ENCODE measurements at regions not wholly inside any gene's neighbourhood (a gene's known extent, or its start where the extent isn't known, plus 50 kb on each side); places are given as distances from the start of the nearest gene placed in this dataset.

DNA sequence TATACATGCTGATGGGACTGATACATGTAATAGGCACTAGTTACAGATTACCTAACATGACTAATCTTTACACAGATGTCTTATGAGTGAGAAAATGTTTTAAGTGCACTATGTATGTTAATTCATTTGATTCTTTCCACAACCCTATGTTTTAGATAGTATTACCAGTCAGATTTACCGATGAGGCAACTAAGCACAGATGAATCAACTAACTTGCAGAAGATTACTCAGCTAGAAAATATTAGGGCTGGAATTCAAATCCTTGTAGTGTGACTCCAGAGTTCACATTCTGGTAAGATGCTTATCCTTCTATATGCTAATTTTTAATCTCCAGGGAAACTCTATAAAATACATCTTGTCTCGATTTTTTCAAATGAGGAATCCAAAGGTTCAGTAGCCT lies 964.9 kb downstream of the REEP3 start:
- no peak overlapping the region for H3K27ac Mint-ChIP-seq
- DNase-seq (no peak), ATAC-seq (no peak)
- H3K27me3 Mint-ChIP-seq (ENCODE audit: low read depth in 2 of 2) = no peaks in the 10 kb centered on the region
- Histone ChIP-seq H3K27me3 (ENCODE audit: control insufficient read depth, insufficient read depth, low read length) (no peaks in the 10 kb centered on the region), H3K27ac (ENCODE audit: low read length) (no peak overlapping the region), H3K4me1 (ENCODE audit: control insufficient read depth, insufficient read depth, low read length) (no peaks in the 10 kb centered on the region), H3K9me3 (ENCODE audit: control insufficient read depth, insufficient read depth, low read length) (no peaks in the 10 kb centered on the region), H3K4me3 (ENCODE audit: low read length) (no peak overlapping the region), H3K36me3 (ENCODE audit: control insufficient read depth, insufficient read depth, low read length) (no peaks in the 10 kb centered on the region)
- WGBS (ENCODE audit: insufficient coverage) = 53% methylated on average over 2 of the region's 2 CpGs
- TF ChIP-seq, protein P1, sequence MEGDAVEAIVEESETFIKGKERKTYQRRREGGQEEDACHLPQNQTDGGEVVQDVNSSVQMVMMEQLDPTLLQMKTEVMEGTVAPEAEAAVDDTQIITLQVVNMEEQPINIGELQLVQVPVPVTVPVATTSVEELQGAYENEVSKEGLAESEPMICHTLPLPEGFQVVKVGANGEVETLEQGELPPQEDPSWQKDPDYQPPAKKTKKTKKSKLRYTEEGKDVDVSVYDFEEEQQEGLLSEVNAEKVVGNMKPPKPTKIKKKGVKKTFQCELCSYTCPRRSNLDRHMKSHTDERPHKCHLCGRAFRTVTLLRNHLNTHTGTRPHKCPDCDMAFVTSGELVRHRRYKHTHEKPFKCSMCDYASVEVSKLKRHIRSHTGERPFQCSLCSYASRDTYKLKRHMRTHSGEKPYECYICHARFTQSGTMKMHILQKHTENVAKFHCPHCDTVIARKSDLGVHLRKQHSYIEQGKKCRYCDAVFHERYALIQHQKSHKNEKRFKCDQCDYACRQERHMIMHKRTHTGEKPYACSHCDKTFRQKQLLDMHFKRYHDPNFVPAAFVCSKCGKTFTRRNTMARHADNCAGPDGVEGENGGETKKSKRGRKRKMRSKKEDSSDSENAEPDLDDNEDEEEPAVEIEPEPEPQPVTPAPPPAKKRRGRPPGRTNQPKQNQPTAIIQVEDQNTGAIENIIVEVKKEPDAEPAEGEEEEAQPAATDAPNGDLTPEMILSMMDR (IDR thresholded peaks at IDR 0.05) = no peak
- peaks cover 4 to 8% of the 10 kb centered on the region in 2 donors for H3K9me3 Mint-ChIP-seq
- no peaks in the 10 kb centered on the region for H3K4me1 Mint-ChIP-seq
- peaks cover 7% of the 10 kb centered on the region for H3K36me3 Mint-ChIP-seq
- no peak overlapping the region for H3K4me3 Mint-ChIP-seq
- intact Hi-C loops (cut with micrococcal nuclease) = no loop called here

GRCh38 chr10:64486901-64487300 lies 965.7 kb downstream of the REEP3 start:
- ATAC-seq = no peak
- Mint-ChIP-seq H3K27me3 (ENCODE audit: low read depth in 2 of 2) (no peaks in the 10 kb centered on the region), H3K36me3 (peaks cover 7% of the 10 kb centered on the region), H3K9me3 (peaks cover 7 to 8% of the 10 kb centered on the region in 2 donors), H3K4me3 (no peak overlapping the region), H3K27ac (no peak overlapping the region), H3K4me1 (no peaks in the 10 kb centered on the region)
- intact Hi-C loops (cut with micrococcal nuclease) = no loop called here
- H3K9me3 ChIP-seq (ENCODE audit: control insufficient read depth, insufficient read depth, low read length) = no peaks in the 10 kb centered on the region
- no peak overlapping the region for H3K27ac ChIP-seq (ENCODE audit: low read length)
- no peaks in the 10 kb centered on the region for H3K36me3 ChIP-seq (ENCODE audit: control insufficient read depth, insufficient read depth, low read length)
- DNase-seq = no peak
- H3K27me3 ChIP-seq (ENCODE audit: control insufficient read depth, insufficient read depth, low read length) = no peaks in the 10 kb centered on the region
- H3K4me1 ChIP-seq (ENCODE audit: control insufficient read depth, insufficient read depth, low read length) = no peaks in the 10 kb centered on the region
- TF ChIP-seq, protein P1 (IDR thresholded peaks at IDR 0.05) = no peak
- no peak overlapping the region for H3K4me3 ChIP-seq (ENCODE audit: low read length)

GRCh38 chr10:64494901-64495300 lies 973.7 kb downstream of the REEP3 start:
- peaks cover 18% of the 10 kb centered on the region for H3K36me3 Mint-ChIP-seq
- H3K4me1 Mint-ChIP-seq = no peaks in the 10 kb centered on the region
- DNase-seq (no peak), ATAC-seq (no peak)
- Histone ChIP-seq H3K27ac (ENCODE audit: low read length) (no peak overlapping the region), H3K27me3 (ENCODE audit: control insufficient read depth, insufficient read depth, low read length) (no peaks in the 10 kb centered on the region), H3K36me3 (ENCODE audit: control insufficient read depth, insufficient read depth, low read length) (no peaks in the 10 kb centered on the region), H3K4me1 (ENCODE audit: control insufficient read depth, insufficient read depth, low read length) (no peaks in the 10 kb centered on the region), H3K4me3 (ENCODE audit: low read length) (no peak overlapping the region), H3K9me3 (ENCODE audit: control insufficient read depth, insufficient read depth, low read length) (peaks cover 2% of the 10 kb centered on the region)
- no peak overlapping the region for H3K4me3 Mint-ChIP-seq
- H3K27ac Mint-ChIP-seq = no peak overlapping the region
- intact Hi-C loops (cut with micrococcal nuclease) = no loop called here
- TF ChIP-seq, protein P1 (IDR thresholded peaks at IDR 0.05) = no peak
- H3K9me3 Mint-ChIP-seq = peaks cover 24% of the 10 kb centered on the region in 2 donors
- H3K27me3 Mint-ChIP-seq (ENCODE audit: low read depth in 2 of 2) = no peaks in the 10 kb centered on the region

DNA sequence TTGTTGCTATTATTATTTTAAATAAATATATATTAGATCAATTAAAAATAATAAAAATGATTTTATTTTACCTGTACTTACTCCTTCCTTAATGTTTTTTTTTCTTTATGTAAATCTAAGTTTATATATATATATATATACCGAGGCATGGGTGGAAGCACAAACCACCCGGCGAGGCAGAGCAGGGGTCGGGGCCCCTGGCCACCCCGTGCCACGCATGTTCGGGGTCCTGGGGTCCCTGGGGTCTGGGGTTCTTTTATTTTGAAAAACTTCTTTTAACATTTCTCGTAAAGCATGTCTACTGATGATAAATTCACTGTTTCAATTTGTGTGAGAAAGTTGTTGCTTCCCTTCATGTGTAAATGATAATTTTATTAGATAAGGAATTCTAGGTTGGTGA lies 976.1 kb downstream of the REEP3 start:
- intact Hi-C loops (cut with micrococcal nuclease) = no loop called here

More for the DNA sequence above, 976.1 kb downstream of the REEP3 start:
- peaks cover 2% of the 10 kb centered on the region for H3K9me3 ChIP-seq (ENCODE audit: control insufficient read depth, insufficient read depth, low read length)
- TF ChIP-seq, protein P1 (IDR thresholded peaks at IDR 0.05) = no peak
- no peak overlapping the region for H3K4me3 ChIP-seq (ENCODE audit: low read length)
- no peak overlapping the region for H3K27ac ChIP-seq (ENCODE audit: low read length)
- no peaks in the 10 kb centered on the region for H3K27me3 ChIP-seq (ENCODE audit: control insufficient read depth, insufficient read depth, low read length)
- Mint-ChIP-seq H3K9me3 (peaks cover 24 to 25% of the 10 kb centered on the region in 2 donors), H3K4me3 (no peak overlapping the region), H3K36me3 (peaks cover 18% of the 10 kb centered on the region), H3K4me1 (no peaks in the 10 kb centered on the region), H3K27ac (no peak overlapping the region), H3K27me3 (ENCODE audit: low read depth in 2 of 2) (no peaks in the 10 kb centered on the region)
- ATAC-seq = no peak
- no peaks in the 10 kb centered on the region for H3K36me3 ChIP-seq (ENCODE audit: control insufficient read depth, insufficient read depth, low read length)
- no peaks in the 10 kb centered on the region for H3K4me1 ChIP-seq (ENCODE audit: control insufficient read depth, insufficient read depth, low read length)
- DNase-seq = no peak
- 100% methylated on average over 6 of the region's 8 CpGs for WGBS (ENCODE audit: insufficient coverage)

Measured in natural killer cell (primary cell).